ENCODE measurements at regions not wholly inside any gene's neighbourhood (a gene's known extent, or its start where the extent isn't known, plus 50 kb on each side); places are given as distances from the start of the nearest gene placed in this dataset.

- TF ChIP-seq CREB5 (CRISPR knock-in tag; IDR thresholded peaks at IDR 0.05; ENCODE audit: low read depth) (no peak), PATZ1 (CRISPR knock-in tag; IDR thresholded peaks at IDR 0.05; ENCODE audit: borderline replicate concordance) (no peak), ARNTL (CRISPR knock-in tag; IDR thresholded peaks at IDR 0.05; ENCODE audit: borderline replicate concordance, low read depth) (no peak)
These were observed 409.2 kb upstream of the DPP6 start for GRCh38 chr7:153642989-153643388.

Measured in SK-N-SH treated with all-trans-retinoic acid at 6 μM for 48 hours (cell line).